ENCODE measurements at regions not wholly inside any gene's neighbourhood (a gene's known extent, or its start where the extent isn't known, plus 50 kb on each side); places are given as distances from the start of the nearest gene placed in this dataset.

- TF ChIP-seq POLR2A (IDR thresholded peaks at IDR 0.05) = no peak
- TF ChIP-seq, protein P1, sequence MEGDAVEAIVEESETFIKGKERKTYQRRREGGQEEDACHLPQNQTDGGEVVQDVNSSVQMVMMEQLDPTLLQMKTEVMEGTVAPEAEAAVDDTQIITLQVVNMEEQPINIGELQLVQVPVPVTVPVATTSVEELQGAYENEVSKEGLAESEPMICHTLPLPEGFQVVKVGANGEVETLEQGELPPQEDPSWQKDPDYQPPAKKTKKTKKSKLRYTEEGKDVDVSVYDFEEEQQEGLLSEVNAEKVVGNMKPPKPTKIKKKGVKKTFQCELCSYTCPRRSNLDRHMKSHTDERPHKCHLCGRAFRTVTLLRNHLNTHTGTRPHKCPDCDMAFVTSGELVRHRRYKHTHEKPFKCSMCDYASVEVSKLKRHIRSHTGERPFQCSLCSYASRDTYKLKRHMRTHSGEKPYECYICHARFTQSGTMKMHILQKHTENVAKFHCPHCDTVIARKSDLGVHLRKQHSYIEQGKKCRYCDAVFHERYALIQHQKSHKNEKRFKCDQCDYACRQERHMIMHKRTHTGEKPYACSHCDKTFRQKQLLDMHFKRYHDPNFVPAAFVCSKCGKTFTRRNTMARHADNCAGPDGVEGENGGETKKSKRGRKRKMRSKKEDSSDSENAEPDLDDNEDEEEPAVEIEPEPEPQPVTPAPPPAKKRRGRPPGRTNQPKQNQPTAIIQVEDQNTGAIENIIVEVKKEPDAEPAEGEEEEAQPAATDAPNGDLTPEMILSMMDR (IDR thresholded peaks at IDR 0.05 in 4 of 5, conservative IDR thresholded peaks at IDR 0.05 in 1 of 5) = no peak
Measured at GRCh38 chr15:97346221-97346620, 614.3 kb upstream of the ARRDC4 start.

Measured in gastrocnemius medialis (tissue), 4 donors.